ENCODE measurements at regions not wholly inside any gene's neighbourhood (a gene's known extent, or its start where the extent isn't known, plus 50 kb on each side); places are given as distances from the start of the nearest gene placed in this dataset.
"Not testable (repeated sequence)": the region's sequence is repeated elsewhere in the genome, so short reads cannot be mapped to it uniquely, and the experiment has no call there.

DNA sequence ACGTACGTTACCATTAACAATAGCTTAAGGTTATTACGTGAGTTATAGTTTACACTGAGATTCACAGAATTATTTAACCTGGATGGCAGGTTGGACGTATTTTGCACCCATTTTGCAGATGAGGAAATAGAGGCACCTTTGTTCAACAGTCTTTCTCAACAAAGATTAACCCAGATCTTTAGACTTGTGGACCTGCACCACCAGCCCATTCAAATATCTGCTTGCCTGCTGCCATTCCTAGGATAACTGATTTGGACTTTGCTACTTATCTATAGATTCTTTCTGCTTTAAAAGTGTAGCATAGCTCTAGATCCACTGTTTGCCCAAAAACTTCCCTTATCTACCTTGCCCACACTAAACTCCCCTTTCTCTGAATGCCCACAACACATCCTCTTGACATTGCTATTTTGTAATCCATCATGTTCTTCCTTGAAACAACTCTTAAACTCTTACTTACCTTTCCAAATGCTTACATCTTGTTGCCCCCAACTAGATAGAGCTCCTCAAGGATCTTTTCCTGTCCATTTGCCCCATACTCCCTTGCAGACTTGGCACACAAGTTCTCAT, 56.4 kb upstream of the TNFAIP3 start:
- Mint-ChIP-seq H3K27ac (peak overlapping the region; percentile 81), H3K9me3 (peaks cover 8% of the 10 kb centered on the region), H3K4me1 (ENCODE audit: low read depth) (peaks cover 61% of the 10 kb centered on the region), H3K4me3 (peak overlapping the region; percentile 43), H3K27me3 (ENCODE audit: insufficient read depth) (no peaks in the 10 kb centered on the region), H3K36me3 (ENCODE audit: low read depth) (peaks cover 6% of the 10 kb centered on the region)
- intact Hi-C loops (cut with micrococcal nuclease) = loop anchor here (1.0 to 10.0 kb wide), 8 partner anchors 9 to 716 kb away; no protein-coding TSS in a partner anchor
- no peak for DNase-seq (ENCODE audit: low spot score)

DNA sequence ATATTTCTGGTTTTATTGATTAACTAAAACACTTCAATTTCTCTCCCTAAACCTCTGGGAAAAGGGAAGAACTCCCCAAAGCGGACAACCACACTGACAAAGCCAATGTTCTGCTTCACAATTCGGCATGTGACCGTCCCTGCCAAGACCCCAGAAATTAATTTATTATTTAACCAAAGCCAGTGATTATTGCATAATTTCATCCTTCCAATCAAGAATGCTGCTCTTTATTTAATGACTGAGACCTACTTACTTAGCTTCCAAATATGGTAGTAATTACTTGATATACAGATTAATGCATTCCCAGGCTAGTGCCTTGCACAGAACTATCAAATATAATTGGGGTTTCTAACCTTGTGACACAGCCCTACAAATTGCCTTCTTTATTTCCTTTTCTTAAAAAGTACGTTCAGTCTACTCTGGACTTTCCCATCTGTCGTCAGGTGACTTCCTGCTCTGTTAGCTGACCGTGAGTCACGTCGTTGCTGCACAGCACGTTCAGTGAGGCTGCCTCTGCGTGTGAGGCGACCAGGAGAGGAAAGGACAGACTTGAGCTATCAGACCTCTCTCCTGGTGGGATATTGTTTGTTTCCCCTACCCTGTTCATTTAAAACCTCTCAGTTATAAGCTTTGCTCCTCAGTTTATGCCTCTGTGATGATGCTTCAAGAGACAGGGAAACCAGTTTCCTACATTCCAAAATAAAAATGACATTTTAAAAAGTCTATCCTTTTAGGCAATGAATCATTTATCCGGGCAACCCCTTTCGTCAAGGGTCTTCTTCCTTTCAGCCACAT, 55.7 kb upstream of the TNFAIP3 start:
- peak overlapping the region; percentile 81 for H3K27ac Mint-ChIP-seq
- no peaks in the 10 kb centered on the region for H3K27me3 Mint-ChIP-seq (ENCODE audit: insufficient read depth)
- H3K4me3 Mint-ChIP-seq = peak overlapping the region; percentile 43
- H3K9me3 Mint-ChIP-seq = peaks cover 8% of the 10 kb centered on the region
- intact Hi-C loops (cut with micrococcal nuclease) = loop anchor here (1.0 to 10.0 kb wide), 8 partner anchors 8 to 717 kb away; no protein-coding TSS in a partner anchor
- H3K36me3 Mint-ChIP-seq (ENCODE audit: low read depth) = peaks cover 10% of the 10 kb centered on the region
- peak; percentile 78 for DNase-seq (ENCODE audit: low spot score)
- H3K4me1 Mint-ChIP-seq (ENCODE audit: low read depth) = peaks cover 68% of the 10 kb centered on the region

DNA sequence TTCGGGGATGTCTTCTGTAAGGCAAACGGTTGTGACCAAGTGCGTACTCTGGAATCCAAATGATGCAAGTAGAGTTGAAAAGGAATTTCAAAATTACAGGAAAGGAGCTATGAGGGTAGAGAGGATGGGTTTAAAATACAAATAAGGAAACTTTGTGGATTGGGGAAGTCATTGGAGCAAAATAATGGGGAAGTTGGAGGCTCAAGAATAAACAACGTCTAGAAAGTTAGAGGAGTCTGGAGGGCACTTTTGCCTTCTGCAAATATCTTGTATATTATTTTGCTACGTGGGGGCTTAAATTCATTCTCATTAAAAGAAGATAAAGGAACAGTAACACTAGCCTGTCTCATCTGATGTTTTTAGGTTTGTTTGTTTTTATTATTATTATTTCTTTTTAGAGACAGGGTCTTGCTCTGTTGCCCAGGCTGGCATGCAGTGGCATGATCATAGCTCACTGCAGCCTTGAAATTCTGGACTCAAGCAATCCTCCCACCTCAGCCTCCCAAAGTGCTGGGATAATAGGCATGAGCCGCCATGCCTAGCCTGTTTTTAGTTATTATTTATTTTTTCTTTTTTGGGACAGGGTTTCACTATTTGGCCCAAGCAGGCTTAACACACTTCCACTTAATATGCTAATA, 55.0 kb upstream of the TNFAIP3 start:
- Mint-ChIP-seq H3K27me3 (ENCODE audit: insufficient read depth) (no peaks in the 10 kb centered on the region), H3K4me3 (peak overlapping the region; percentile 9), H3K4me1 (ENCODE audit: low read depth) (peaks cover 74% of the 10 kb centered on the region), H3K36me3 (ENCODE audit: low read depth) (peaks cover 10% of the 10 kb centered on the region), H3K9me3 (peaks cover 6% of the 10 kb centered on the region), H3K27ac (peak overlapping the region; percentile 81)
- intact Hi-C loops (cut with micrococcal nuclease) = loop anchor here (1.0 to 10.0 kb wide), 8 partner anchors 7 to 717 kb away; no protein-coding TSS in a partner anchor
- no peak for DNase-seq (ENCODE audit: low spot score)

DNA sequence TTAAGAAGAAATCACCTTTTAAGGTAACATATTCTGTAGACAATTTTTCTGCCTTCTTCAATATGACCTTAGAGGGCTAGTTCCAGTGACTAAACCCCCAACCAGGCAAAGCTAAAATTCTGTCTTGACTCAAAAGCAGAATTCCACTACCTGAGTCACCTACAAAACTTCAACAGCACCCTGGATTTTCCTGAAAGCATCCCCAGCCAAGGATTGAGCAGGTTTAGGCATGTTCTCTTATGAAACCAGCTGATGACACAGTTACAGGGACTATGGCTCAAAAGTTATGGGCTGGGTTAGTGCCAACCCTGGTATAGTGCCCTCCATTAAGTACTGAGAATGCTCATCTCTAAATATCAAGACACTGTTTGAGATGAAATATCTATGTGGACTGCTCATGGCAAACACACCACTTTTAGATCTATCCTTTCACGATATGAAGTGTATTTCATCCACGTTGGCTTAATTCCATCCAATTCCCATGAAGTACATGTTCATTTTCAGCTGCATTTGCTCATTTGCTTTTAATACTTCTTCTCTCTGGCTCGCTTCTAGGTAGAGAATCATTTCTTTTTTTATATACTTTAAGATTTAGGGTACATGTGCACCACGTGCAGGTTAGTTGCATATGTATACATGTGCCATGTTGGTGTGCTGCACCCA, 53.6 kb upstream of the TNFAIP3 start:
- intact Hi-C loops (cut with micrococcal nuclease) = loop anchor here (10.0 kb wide), 1 partner anchor 719 kb away; no protein-coding TSS in a partner anchor
- peaks cover 6% of the 10 kb centered on the region for H3K36me3 Mint-ChIP-seq (ENCODE audit: low read depth)
- no peak overlapping the region for H3K27ac Mint-ChIP-seq
- no peaks in the 10 kb centered on the region for H3K27me3 Mint-ChIP-seq (ENCODE audit: insufficient read depth)
- peaks cover 72% of the 10 kb centered on the region for H3K4me1 Mint-ChIP-seq (ENCODE audit: low read depth)
- no peak overlapping the region for H3K4me3 Mint-ChIP-seq
- DNase-seq (ENCODE audit: low spot score) = no peak
- no peaks in the 10 kb centered on the region for H3K9me3 Mint-ChIP-seq

DNA sequence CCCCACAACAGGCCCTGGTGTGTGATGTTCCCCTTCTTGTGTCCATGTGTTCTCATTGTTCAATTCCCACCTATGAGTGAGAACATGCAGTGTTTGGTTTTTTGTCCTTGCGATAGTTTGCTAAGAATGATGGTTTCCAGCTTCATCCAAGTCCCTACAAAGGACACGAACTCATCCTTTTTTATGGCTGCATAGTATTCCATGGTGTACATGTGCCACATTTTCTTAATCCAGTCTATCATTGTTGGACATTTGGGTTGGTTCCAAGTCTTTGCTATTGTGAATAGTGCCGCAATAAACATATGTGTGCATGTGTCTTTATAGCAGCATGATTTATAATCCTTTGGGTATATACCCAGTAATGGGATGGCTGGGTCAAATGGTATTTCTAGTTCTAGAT, 53.0 kb upstream of the TNFAIP3 start:
- not testable (repeated sequence) for H3K27me3 Mint-ChIP-seq (ENCODE audit: insufficient read depth); H3K4me3 Mint-ChIP-seq; H3K9me3 Mint-ChIP-seq; DNase-seq (ENCODE audit: low spot score); H3K36me3 Mint-ChIP-seq (ENCODE audit: low read depth); H3K27ac Mint-ChIP-seq
- peaks cover 74% of the 10 kb centered on the region for H3K4me1 Mint-ChIP-seq (ENCODE audit: low read depth)
- intact Hi-C loops (cut with micrococcal nuclease) = loop anchor here (10.0 kb wide), 1 partner anchor 719 kb away; no protein-coding TSS in a partner anchor

DNA sequence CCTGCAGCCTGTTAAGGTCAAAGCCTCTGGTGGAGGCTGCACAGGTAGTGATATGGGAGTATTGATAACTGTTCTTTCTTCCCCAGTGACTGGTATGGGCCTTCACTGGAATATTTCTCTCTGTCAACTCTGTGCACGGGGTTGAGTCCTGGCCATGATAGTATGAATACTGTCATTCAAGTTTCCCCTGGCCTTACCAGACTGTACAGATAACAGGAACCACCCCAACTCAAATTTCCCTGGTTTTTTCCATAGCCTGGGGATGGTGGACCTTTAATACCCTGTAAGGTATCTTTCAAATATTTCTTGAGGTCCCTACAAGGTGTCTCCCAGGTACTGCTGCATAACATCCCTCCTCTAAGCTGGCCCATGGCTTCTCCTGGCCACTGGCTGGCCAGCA, 51.4 kb upstream of the TNFAIP3 start:
- H3K4me3 Mint-ChIP-seq = peak overlapping the region; percentile 57
- no peaks in the 10 kb centered on the region for H3K9me3 Mint-ChIP-seq

DNA sequence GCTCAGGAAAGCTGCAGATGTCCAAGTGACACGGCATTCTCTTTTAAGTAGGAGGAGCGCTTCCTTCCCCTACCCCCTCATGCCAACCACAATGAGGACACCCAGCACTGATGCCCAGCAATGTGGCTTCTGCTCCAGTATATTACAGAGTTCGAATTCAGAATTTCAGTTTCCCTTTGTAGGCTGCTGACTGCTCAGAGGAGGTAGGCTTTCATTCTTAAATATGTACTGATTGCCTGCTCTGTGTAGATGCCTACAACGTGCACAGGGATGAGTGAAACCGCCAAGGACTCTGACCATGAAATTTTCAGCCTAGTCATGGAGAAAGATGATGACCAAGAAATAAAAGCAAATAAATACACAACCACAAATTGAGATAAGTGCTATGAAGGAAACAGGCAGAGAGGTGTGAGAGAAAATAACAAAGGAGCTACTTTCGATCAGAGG, 50.9 kb upstream of the TNFAIP3 start:
- no peaks in the 10 kb centered on the region for H3K27me3 Mint-ChIP-seq (ENCODE audit: insufficient read depth)

More for the DNA sequence above, 51.4 kb upstream of the TNFAIP3 start:
- peak overlapping the region; percentile 85 for H3K27ac Mint-ChIP-seq
- no peak for DNase-seq (ENCODE audit: low spot score)
- H3K4me1 Mint-ChIP-seq (ENCODE audit: low read depth) = peaks cover 75% of the 10 kb centered on the region
- intact Hi-C loops (cut with micrococcal nuclease) = loop anchor here (10.0 kb wide), 1 partner anchor 721 kb away; no protein-coding TSS in a partner anchor
- peaks cover 8% of the 10 kb centered on the region for H3K36me3 Mint-ChIP-seq (ENCODE audit: low read depth)
- H3K27me3 Mint-ChIP-seq (ENCODE audit: insufficient read depth) = no peaks in the 10 kb centered on the region

DNA sequence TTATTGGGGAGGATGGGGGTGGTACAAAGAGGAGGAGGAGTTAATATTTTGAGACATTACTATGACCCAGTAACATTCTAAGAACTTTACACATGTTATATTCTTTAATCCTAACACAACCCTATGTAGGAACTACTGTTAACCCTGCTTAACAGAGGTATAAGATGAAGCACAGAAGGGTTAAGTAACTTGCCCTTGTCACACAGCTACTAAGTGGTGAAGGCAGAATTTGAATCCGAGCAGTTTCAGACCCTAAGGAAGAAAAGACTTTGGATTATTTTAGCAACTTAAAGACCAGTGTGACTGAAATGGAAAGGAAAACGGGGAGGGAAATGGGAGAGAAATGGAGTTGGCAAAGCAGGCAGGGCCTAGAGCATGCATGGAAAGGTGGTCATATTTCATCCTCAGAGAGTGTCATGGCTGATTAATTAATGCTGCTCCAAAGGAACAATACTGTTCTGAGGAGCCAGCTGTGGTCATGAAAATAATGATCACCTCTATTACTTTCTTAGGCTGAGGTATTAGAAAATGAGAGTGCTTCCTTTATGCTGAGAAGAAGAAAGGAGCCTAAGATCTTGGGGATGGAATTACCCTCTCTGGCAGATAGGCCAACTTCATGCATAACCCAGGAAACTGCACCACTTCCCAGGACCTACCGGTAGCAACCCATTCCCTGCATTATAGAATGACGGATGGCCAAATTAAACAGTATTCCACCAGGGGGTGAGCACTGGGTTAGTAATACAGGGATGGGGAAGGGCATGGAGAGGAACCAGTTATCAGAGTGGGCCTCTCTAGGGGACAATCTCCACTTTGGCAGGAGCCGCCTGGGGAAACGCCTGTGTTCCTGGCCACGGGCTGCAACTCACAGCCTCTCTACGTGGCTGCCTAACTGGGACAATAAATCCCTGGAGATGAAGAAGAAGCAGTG, 50.1 kb upstream of the TNFAIP3 start:
- H3K27ac Mint-ChIP-seq = peak overlapping the region; percentile 85
- no peaks in the 10 kb centered on the region for H3K27me3 Mint-ChIP-seq (ENCODE audit: insufficient read depth)
- no peaks in the 10 kb centered on the region for H3K9me3 Mint-ChIP-seq
- H3K4me1 Mint-ChIP-seq (ENCODE audit: low read depth) = peaks cover 75% of the 10 kb centered on the region
- intact Hi-C loops (cut with micrococcal nuclease) = loop anchor here (10.0 kb wide), 1 partner anchor 722 kb away; no protein-coding TSS in a partner anchor
- no peak overlapping the region for H3K4me3 Mint-ChIP-seq
- H3K36me3 Mint-ChIP-seq (ENCODE audit: low read depth) = peaks cover 8% of the 10 kb centered on the region
- DNase-seq (ENCODE audit: low spot score) = no peak

More for the DNA sequence above, 50.9 kb upstream of the TNFAIP3 start:
- Mint-ChIP-seq H3K9me3 (no peaks in the 10 kb centered on the region), H3K36me3 (ENCODE audit: low read depth) (peaks cover 8% of the 10 kb centered on the region), H3K27ac (peak overlapping the region; percentile 85), H3K4me1 (ENCODE audit: low read depth) (peaks cover 75% of the 10 kb centered on the region), H3K4me3 (peak overlapping the region; percentile 57)
- intact Hi-C loops (cut with micrococcal nuclease) = loop anchor here (10.0 kb wide), 1 partner anchor 721 kb away; no protein-coding TSS in a partner anchor
- DNase-seq (ENCODE audit: low spot score) = no peak
